Tibial nerve (tissue), 4 donors: ENCODE measurements at regions not wholly inside any gene's neighbourhood (a gene's known extent, or its start where the extent isn't known, plus 50 kb on each side); places are given as distances from the start of the nearest gene placed in this dataset.
"Not testable (repeated sequence)": the region's sequence is repeated elsewhere in the genome, so short reads cannot be mapped to it uniquely, and the experiment has no call there.

ENCODE experiments used
- DNase-seq, 2 donors: peaks; one replicate each; pipeline ENCODE4 v3.0.0-alpha.2; 2019; ENCODE audit warnings: low spot score in 2 of 2
- H3K27ac ChIP-seq, 4 donors: fragments of 200-600 bp; sonication (generic) in 3 of 4; one replicate each; pipeline ENCODE4 v1.5.1; 2017 to 2019; ENCODE audit warnings: mild to moderate bottlenecking in 1 of 4
- H3K27me3 ChIP-seq, 2 donors: fragments of 200-600 bp; sonication (generic) in 1 of 2; one replicate each; pipeline versions ENCODE4 v1.5.1 to v1.6.0; 2017 to 2019
- H3K36me3 ChIP-seq, 3 donors: fragments of 200-600 bp; sonication (generic); one replicate each; pipeline ENCODE4 v1.5.1; 2018 to 2019
- H3K4me1 ChIP-seq, 4 donors: fragments of 200-600 bp; sonication (generic) in 3 of 4; one replicate each; pipeline ENCODE4 v1.5.1; 2017 to 2019
- H3K4me3 ChIP-seq, 4 donors: fragments of 200-600 bp; sonication (generic) in 3 of 4; one replicate each; pipeline ENCODE4 v1.5.1; 2017 to 2019; ENCODE audit warnings: mild to moderate bottlenecking in 1 of 4, moderate library complexity in 1 of 4
- H3K9me3 ChIP-seq, 4 donors: fragments of 200-600 bp; sonication (generic) in 3 of 4; one replicate each; pipeline ENCODE4 v1.5.1; 2017 to 2019
- CTCF ChIP-seq, 5 experiments: fragments of 200-600 bp in 3 of 5; fragments of 450-650 bp in 2 of 5; sonication (generic) in 3 of 5; IDR thresholded peaks; one replicate each; pipeline ENCODE4 v1.5.1; 2016 to 2019; ENCODE audit warnings: antibody characterized with exemption in 5 of 5, mild to moderate bottlenecking in 3 of 5, moderate library complexity in 2 of 5
- EP300 ChIP-seq, 2 donors: sonication (generic); formaldehyde crosslinking; IDR thresholded peaks; one replicate each; pipeline ENCODE4 v1.6.1; 2017; ENCODE audit warnings: antibody characterized with exemption in 2 of 2, mild to moderate bottlenecking in 1 of 2
- POLR2A ChIP-seq, 2 donors: fragments of 450-650 bp; IDR thresholded peaks; one replicate each; pipeline ENCODE4 v1.6.1; 2017; ENCODE audit warnings: antibody characterized with exemption in 2 of 2, mild to moderate bottlenecking in 2 of 2, moderate library complexity in 2 of 2
- WGBS, 2 donors: methylation state at CpG; one replicate each; pipeline ENCODE4 v1.1.5; 2018; 5-methylcytosine and 5-hydroxymethylcytosine counted together

GRCh38 chr4:97432551-97432950, 710.7 kb downstream of the STPG2 start:
- 79 to 83% methylated on average over 2 of the region's 2 CpGs for WGBS, 2 donors
- DNase-seq, result no peak
- Histone ChIP-seq H3K27ac (no peak overlapping the region), H3K4me3 (no peak overlapping the region), H3K9me3 (peaks cover 0 to 33% (median 0%) of the 10 kb centered on the region in 4 donors), H3K4me1 (no peaks in the 10 kb centered on the region), H3K27me3 (no peaks in the 10 kb centered on the region), H3K36me3 (no peaks in the 10 kb centered on the region)
- no peak for TF ChIP-seq EP300 (IDR thresholded peaks at IDR 0.05)
- no peak for TF ChIP-seq CTCF (IDR thresholded peaks at IDR 0.05)
- TF ChIP-seq POLR2A (IDR thresholded peaks at IDR 0.05), result no peak

GRCh38 chr4:97437998-97438705, 705.1 kb downstream of the STPG2 start:
- not testable (repeated sequence) for H3K4me3 ChIP-seq, H3K4me1 ChIP-seq, H3K27me3 ChIP-seq, H3K27ac ChIP-seq, DNase-seq, H3K36me3 ChIP-seq
- WGBS, 2 donors, result 96 to 100% methylated on average over 8 to 10 of the region's 21 CpGs
- H3K9me3 ChIP-seq, result peaks cover 0 to 33% (median 0%) of the 10 kb centered on the region in 4 donors

GRCh38 chr4:97453186-97453585, 690.1 kb downstream of the STPG2 start:
- H3K36me3 ChIP-seq, result no peaks in the 10 kb centered on the region

GRCh38 chr4:97457253-97457652, 686.0 kb downstream of the STPG2 start:
- Histone ChIP-seq H3K27ac (no peak overlapping the region), H3K27me3 (no peaks in the 10 kb centered on the region), H3K4me1 (no peaks in the 10 kb centered on the region), H3K36me3 (no peaks in the 10 kb centered on the region), H3K9me3 (peaks cover 0 to 11% (median 0%) of the 10 kb centered on the region in 4 donors), H3K4me3 (no peak overlapping the region)
- no peak for TF ChIP-seq EP300 (IDR thresholded peaks at IDR 0.05)
- TF ChIP-seq POLR2A (IDR thresholded peaks at IDR 0.05), result no peak
- DNase-seq, result no peak
- 84 to 92% methylated on average over 1 of the region's 1 CpG for WGBS, 2 donors

More at GRCh38 chr4:97453186-97453585, 690.1 kb downstream of the STPG2 start:
- Histone ChIP-seq H3K4me1 (no peaks in the 10 kb centered on the region), H3K27ac (no peak overlapping the region), H3K9me3 (peaks cover 0 to 14% (median 0%) of the 10 kb centered on the region in 4 donors), H3K4me3 (no peak overlapping the region), H3K27me3 (no peaks in the 10 kb centered on the region)
- TF ChIP-seq EP300 (IDR thresholded peaks at IDR 0.05) (no peak), CTCF (IDR thresholded peaks at IDR 0.05) (no peak), POLR2A (IDR thresholded peaks at IDR 0.05) (no peak)
- 88% methylated on average over 6 of the region's 6 CpGs for WGBS, 2 donors
- no peak for DNase-seq

DNA sequence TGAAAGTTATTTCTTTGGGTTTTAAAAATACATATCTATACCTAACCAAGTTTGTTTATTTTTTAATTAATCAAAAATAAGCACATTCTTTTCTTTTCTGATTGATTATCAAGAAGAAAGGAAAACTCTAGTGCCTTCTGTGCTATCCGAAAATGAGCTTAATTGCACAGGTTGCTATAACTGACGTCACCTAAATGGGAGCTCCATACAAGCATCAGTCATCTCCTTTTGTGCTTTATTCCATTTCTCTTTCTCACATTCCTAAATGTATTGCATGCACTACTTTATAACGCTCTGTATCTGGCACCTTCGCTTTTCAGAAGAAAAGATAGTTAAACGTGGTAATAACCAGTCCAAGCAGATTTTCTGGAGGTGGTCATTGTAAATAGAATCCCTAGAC, 675.0 kb downstream of the STPG2 start:
- TF ChIP-seq POLR2A (IDR thresholded peaks at IDR 0.05) (no peak), EP300 (IDR thresholded peaks at IDR 0.05) (no peak), CTCF (IDR thresholded peaks at IDR 0.05) (no peak)
- Histone ChIP-seq H3K36me3 (no peaks in the 10 kb centered on the region), H3K4me1 (no peaks in the 10 kb centered on the region), H3K9me3 (no peaks in the 10 kb centered on the region), H3K27ac (no peak overlapping the region), H3K4me3 (no peak overlapping the region), H3K27me3 (no peaks in the 10 kb centered on the region)
- WGBS, 2 donors, result 74 to 88% methylated on average over 5 of the region's 5 CpGs
- no peak for DNase-seq

DNA sequence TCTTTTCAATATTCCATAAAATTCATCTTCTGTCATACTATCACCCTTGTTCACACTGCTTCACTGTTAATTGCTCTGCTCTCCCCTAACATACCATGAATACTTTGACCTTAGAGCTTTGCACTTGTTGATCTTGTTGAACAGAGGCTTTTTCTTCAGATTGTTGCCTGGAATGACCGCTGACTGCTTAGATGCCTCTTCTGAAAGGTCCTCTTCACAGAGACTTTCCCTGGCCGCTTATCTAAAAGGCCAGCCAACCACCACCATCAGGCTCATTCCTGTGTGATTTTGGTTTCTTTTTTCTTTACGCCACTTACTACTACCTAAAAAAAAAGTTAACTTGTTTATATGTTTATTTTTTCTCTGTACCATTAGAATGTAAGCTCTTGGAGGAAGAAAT, 667.7 kb downstream of the STPG2 start:
- TF ChIP-seq CTCF (IDR thresholded peaks at IDR 0.05), result no peak
- TF ChIP-seq EP300 (IDR thresholded peaks at IDR 0.05), result no peak
- TF ChIP-seq POLR2A (IDR thresholded peaks at IDR 0.05), result no peak
- whole genome bisulfite sequencing, 2 donors, result 41 to 49% methylated on average over 3 of the region's 3 CpGs
- Histone ChIP-seq H3K4me1 (no peaks in the 10 kb centered on the region), H3K36me3 (no peaks in the 10 kb centered on the region), H3K27me3 (no peaks in the 10 kb centered on the region), H3K9me3 (no peaks in the 10 kb centered on the region), H3K4me3 (no peak overlapping the region), H3K27ac (no peak overlapping the region)
- no peak for DNase-seq
